HuH-7 (cell line): ENCODE measurements at regions not wholly inside any gene's neighbourhood (a gene's known extent, or its start where the extent isn't known, plus 50 kb on each side); places are given as distances from the start of the nearest gene placed in this dataset.
A peak's percentile ranks its signal among the peaks of the same experiment; 100 is the strongest.

Experiments
- DNase-seq: peaks from one replicate; pipeline ENCODE4 v3.0.0; 2011; ENCODE audit warnings: low spot score

DNA sequence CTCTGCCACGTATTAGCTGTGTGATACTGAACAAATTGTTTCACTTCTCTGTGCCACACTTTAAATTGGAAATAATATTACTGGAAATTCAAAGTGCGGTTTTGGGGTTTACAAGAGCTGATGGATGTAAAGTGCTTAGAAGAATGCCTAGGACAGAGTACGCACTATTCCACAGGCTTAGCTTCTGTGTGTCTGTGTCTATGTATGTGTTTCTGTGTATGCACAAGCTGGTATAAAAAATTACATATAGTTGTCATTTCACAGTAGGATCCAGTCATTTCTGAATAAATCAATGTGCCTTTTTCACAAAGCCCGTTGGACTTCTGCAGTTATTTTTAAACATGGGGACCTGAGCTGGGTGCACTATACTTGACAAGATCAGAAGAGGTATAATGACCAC, 370.4 kb downstream of the TUSC7 start:
- DNase-seq, result no peak

- no peak for DNase-seq
Measured at GRCh38 chr3:117080872-117081271, 371.3 kb downstream of the TUSC7 start.

DNA sequence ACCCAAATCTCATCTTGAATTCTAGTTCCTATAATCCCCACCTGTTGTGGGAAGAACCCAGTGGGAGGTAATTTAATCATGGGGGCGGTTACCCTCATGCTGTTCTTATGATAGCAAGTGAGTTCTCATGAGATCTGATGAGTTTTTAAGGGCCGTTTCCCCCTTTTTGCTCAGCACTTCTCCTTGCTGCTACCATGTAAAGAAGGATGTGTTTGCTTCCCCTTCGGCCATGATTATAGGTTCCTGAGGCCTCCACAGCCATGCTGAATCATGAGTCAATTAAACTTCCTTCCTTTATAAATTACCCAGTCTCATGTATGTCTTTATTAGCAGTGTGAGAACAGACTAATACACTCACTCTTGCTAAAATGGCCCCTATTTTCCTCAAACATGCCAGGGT, 374.7 kb downstream of the TUSC7 start:
- DNase-seq, result no peak

- no peak for DNase-seq
Measured at GRCh38 chr3:117084739-117085270, 375.2 kb downstream of the TUSC7 start.

DNA sequence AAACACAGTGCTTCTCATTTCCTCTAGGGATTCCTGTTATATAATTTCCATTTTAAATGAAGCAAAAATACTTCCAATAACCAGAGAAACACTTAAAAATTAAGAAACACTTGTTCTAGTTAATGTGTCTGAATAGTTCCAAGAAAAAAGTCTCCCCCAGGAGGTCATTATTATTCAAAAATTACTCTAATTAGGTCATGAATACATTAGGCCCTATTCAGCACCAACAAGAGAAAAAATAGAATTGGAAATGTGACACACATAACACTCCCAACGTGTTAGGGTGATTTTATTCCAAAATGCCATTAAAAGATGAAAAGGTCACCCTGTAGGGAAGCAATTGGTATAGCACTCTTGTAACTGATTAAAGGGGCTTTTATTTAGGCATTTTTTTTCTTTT, 382.1 kb downstream of the TUSC7 start:
- DNase-seq, result no peak

GRCh38 chr3:117096549-117096948, 387.0 kb downstream of the TUSC7 start:
- DNase-seq, result no peak

GRCh38 chr3:117097351-117097750, 387.8 kb downstream of the TUSC7 start:
- no peak for DNase-seq

DNA sequence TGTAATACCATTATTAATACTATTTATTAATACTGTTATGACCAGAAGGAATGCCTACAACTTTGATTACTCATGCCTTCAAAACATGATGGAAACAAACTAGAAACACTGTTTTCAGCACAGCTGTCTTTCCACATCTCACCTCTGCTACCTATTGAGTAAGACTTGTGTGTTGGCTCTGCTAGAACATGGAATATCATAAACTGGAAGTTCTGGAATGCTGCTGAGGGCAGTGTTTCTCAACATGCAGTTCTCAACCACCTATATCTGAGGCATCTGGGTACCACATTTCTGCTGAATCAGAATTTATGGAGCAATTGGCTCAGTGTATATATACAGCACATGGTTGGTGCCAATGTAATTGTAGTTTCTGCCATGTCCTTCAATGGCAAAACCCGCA, 392.1 kb downstream of the TUSC7 start:
- no peak for DNase-seq

GRCh38 chr3:117102426-117102825, 392.8 kb downstream of the TUSC7 start:
- no peak for DNase-seq

DNA sequence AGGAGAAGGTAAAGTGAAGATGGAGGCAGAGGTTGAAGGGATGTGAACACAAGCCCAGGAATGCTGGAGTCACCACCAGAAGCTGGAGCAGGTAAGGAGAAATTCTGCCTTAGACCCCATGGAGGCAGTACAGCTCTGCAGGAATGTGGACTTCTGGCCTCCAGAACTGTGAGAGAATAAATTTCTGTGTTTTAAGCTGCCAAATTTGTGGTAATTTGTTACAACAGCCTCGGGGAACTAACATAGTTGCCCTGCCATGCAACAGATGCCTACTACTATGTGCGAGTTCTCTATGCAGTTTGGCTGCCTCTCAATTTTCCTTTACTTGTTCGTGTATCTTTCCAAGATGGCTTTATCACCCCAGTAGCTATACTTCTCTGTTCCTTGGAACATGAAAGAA, 394.1 kb downstream of the TUSC7 start:
- no peak for DNase-seq

GRCh38 chr3:117104381-117104780, 394.8 kb downstream of the TUSC7 start:
- DNase-seq, result no peak

DNA sequence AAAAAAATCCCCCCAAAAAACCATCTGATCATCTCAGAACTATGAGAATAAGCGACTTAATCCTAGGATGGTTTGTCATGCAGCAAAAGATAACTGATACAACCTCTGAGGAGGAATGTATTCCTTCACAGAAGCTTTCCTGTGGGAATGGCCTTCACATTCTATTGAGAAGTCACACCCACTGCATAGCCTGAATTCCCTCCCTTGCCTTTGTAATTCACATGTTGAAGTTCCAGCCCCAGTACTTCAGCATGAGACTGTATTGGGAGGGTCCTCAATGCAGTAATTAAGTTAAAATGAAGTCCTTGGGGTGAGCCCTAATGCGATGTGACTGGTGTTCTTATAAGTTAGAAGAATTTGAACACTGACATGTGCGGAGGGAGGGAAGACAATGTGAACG, 395.2 kb downstream of the TUSC7 start:
- no peak for DNase-seq

- DNase-seq, result no peak
Measured at GRCh38 chr3:117105686-117106085, 396.1 kb downstream of the TUSC7 start.

DNA sequence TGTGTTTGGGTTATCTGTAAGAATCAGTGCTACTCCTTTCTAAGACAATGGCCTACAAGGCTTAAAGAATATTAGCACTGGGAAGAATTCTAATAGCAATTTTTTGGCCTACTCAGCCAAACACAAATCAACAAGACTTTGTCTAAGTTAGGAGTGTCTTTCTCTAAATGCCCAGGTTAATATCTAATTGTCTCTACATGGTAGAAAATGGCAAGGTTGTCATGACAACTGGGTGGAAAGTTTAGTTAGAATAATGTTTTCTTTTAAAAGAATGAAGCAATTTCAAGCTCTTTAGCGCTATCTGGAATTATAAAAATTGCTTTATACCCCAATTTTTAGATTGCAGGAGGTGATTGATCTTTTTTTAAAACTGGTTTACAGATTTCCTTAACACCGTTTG, 396.8 kb downstream of the TUSC7 start:
- DNase-seq, result no peak

GRCh38 chr3:117107946-117108345, 398.4 kb downstream of the TUSC7 start:
- no peak for DNase-seq

DNA sequence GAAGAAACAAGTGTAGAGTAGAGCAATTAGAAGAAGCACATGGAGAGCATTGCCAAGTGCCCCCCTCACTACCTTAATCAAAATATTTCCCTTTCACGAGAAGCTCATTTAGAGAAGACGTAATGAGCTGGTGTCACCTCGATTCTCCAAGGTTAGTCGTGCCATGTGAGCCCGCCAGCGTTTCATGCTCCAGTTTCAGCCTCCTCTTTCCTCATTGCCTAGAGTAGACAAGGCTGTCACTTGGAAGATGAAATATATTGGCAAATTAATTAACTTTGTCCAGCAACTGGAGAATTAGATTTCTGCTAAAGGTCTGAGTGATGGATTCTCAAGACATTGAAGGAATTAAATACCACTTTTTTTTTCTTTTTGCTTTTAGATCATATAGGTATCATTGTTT, 399.6 kb downstream of the TUSC7 start:
- DNase-seq, result no peak

DNA sequence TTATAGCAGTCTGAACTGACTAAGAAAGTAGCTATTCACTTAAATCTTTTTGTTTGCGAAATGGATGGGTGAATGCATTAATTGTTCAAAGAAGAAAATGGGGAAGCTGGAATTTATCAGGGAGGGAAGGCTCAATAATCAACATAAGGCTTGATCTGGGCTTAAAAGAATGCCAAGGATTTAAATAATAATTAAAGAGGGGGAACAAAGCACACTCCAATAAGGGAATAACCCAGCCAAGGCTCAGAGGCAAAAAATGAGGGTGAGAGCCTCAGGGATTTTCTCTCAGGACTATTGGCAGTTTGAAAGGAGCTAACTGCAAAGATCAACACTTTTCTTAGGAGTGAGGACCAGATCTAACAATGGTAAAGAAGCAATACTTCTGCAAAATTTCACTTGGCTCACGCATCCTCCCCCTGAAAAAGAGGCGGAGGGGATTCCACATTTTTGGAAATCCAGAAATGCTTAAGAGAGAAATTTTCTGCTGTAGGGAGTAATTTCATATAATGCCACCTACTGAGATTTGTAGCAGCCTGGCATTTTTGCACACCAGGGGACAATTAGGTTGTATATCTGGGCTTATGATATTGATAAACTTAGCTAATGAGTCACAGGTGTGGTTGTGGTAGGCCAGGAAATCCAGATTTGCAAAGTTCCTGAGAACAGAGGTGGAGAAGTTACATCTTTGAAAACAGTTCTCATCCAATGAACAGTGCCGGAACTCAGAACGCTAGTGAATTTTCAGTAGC, 405.1 kb downstream of the TUSC7 start:
- no peak for DNase-seq

GRCh38 chr3:117117188-117117936, 407.8 kb downstream of the TUSC7 start:
- DNase-seq, result no peak

DNA sequence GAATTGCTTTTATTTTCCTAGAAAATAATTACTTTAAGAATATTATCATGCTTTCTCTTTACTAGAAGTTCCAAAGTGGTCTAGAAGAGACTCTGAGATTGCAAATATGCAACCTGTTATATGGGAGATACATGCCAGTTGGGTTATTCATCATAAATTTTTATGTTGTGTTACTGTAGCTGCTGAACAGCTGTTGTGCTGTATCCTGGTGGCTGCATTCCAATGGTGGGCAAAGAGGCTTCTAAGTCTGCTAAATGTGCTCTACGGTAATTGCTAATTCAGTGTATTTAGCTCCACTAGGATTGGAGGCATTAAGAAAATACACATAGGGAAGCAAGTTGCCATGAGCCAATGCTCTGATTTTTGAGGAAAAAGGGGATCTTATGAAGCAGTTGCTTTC, 409.0 kb downstream of the TUSC7 start:
- no peak for DNase-seq

DNA sequence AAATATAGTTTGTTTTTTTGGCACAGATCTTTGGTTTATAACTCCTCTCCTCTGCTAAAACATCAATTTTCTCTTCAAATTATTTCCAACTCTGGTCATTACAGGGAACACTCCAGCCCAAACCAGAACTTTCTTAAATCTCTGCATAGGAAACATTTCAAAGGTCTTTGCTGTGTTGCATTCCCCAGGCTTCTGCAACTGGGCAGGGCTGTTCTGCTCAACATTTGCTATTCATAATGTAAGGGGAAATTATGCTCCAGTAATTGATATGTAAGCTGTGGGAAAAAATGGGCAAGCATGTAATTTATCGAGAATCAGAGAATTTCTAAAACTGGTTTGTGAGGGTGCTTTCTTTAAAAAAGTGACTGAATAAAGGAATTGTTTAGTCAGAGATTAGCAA, 410.4 kb downstream of the TUSC7 start:
- DNase-seq, result no peak

GRCh38 chr3:117122609-117123008, 413.0 kb downstream of the TUSC7 start:
- no peak for DNase-seq

DNA sequence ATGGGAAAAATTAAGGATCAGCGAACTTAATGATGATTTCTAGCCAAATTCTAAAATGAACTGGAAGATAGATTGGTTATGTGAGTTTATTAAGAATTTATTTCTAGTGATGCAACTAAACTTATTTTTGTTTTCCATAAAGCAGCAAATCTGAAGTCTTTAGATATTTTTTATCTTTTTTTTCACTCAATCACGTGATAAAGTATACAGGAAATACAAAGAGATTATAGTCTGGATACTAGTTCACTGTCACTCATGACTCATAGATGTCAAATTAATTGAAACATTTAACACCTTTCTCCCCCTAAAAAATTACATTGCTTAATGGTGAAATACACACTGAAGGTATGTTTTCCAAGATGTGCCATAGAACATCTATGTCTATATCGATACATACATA, 416.9 kb downstream of the TUSC7 start:
- DNase-seq, result no peak

GRCh38 chr3:117126946-117127546, 417.5 kb downstream of the TUSC7 start:
- DNase-seq, result peak; percentile 1
